HCT116 (cell line): ENCODE measurements at regions not wholly inside any gene's neighbourhood (a gene's known extent, or its start where the extent isn't known, plus 50 kb on each side); places are given as distances from the start of the nearest gene placed in this dataset.

ENCODE experiments used
- ATAC-seq: fragments of 200-7000 bp; cut with Tn5 transposase; 2 replicates; pipeline ENCODE4 v1.9.1; 2020; ENCODE audit warnings: mild to moderate bottlenecking, moderate library complexity
- BruUV-seq: library from RNA; stranded (reverse); fragments of 400-500 nt; replicated peaks from 2 replicates; lab custom pipeline; 2021; lab: Mats Ljungman, UMichigan
- CTCF ChIA-PET: fragments of 300-600 bp; sonication (Branson Sonifier 250); formaldehyde crosslinking; loops from one replicate; lab custom pipeline; 2021; ENCODE audit warnings: antibody characterized with exemption; lab: Charles Lee
- POLR2A ChIA-PET: fragments of 300-600, 350-600 bp; sonication (Branson Sonifier 250); formaldehyde crosslinking; loops from one replicate; lab custom pipeline; 2021; ENCODE audit warnings: antibody characterized with exemption; lab: Charles Lee
- RAD21 ChIA-PET, 2 experiments: fragments of 300-600 bp; sonication (Branson Sonifier 250); formaldehyde crosslinking; loops; one replicate each; lab custom pipeline; 2023; ENCODE audit warnings: low total read pairs in 2 of 2; ENCODE audit not compliant: uncharacterized antibody in 2 of 2, unreplicated experiment in 2 of 2, low non-redundant PET in 1 of 2; lab: Charles Lee
- DNase-seq: peaks from one replicate; pipeline ENCODE4 v3.0.0-alpha.2; 2010; ENCODE audit warnings: low read depth, low spot score
- H2AFZ ChIP-seq: fragments of 200-600 bp; shearing (Covaris generic), sonication (generic); 2 replicates; pipeline ENCODE4 v1.6.1; 2017; ENCODE audit warnings: low read depth, mixed run types, mixed read lengths, antibody characterized with exemption, low read length; ENCODE audit not compliant: poor library complexity, severe bottlenecking
- H3K27ac ChIP-seq: 2 replicates; pipeline ENCODE4 v1.5.1; 2012; ENCODE audit warnings: low read depth, low read length
- H3K27me3 ChIP-seq: fragments of 200-600 bp; sonication (generic); 2 replicates; pipeline ENCODE4 v1.6.1; 2016; ENCODE audit warnings: mixed run types, low read length, mixed read lengths; ENCODE audit not compliant: insufficient read depth
- H3K36me3 ChIP-seq, 2 experiments: fragments of 200-500 bp in 1 of 2; fragments of 200-600 bp in 1 of 2; sonication (Bioruptor generic) in 1 of 2; sonication (generic) in 1 of 2; 2 replicates each; pipeline versions ENCODE4 v1.5.1 to v1.6.1; 2014 to 2016; ENCODE audit warnings: low read length in 2 of 2, inconsistent platforms in 1 of 2, mixed read lengths in 1 of 2, mixed run types in 1 of 2; ENCODE audit not compliant: insufficient read depth in 2 of 2, control insufficient read depth in 1 of 2
- H3K4me1 ChIP-seq, 2 experiments: fragments of 200-600 bp in 1 of 2; sonication (generic) in 1 of 2; 2 replicates each; pipeline versions ENCODE4 v1.5.1 to v1.6.1; 2012 to 2017; ENCODE audit warnings: low read length in 2 of 2, inconsistent platforms in 1 of 2, mild to moderate bottlenecking in 1 of 2, mixed read lengths in 1 of 2, mixed run types in 1 of 2, moderate library complexity in 1 of 2; ENCODE audit not compliant: insufficient read depth in 2 of 2, control insufficient read depth in 1 of 2
- H3K4me2 ChIP-seq: fragments of 200-600 bp; sonication (generic); 2 replicates; pipeline ENCODE4 v1.6.1; 2017; ENCODE audit warnings: mixed run types, low read length, mixed read lengths
- H3K4me3 ChIP-seq, 2 experiments: fragments of 200-600 bp in 1 of 2; sonication (generic) in 1 of 2; replicated peaks in 1 of 2; 2 replicates each; pipeline ENCODE4 v1.5.1; 2011 to 2016; ENCODE audit warnings: low read length in 2 of 2, control low read depth in 1 of 2, low read depth in 1 of 2, mild to moderate bottlenecking in 1 of 2, mixed read lengths in 1 of 2, mixed run types in 1 of 2
- H3K79me2 ChIP-seq: fragments of 200-600 bp; sonication (generic); 2 replicates; pipeline ENCODE4 v1.6.1; 2017; ENCODE audit warnings: mild to moderate bottlenecking, mixed run types, low read length, moderate library complexity, mixed read lengths; ENCODE audit not compliant: insufficient read depth
- H3K9ac ChIP-seq: fragments of 200-600 bp; sonication (generic); 2 replicates; pipeline ENCODE4 v1.6.1; 2016; ENCODE audit warnings: low read length, mixed read lengths
- H3K9me2 ChIP-seq: fragments of 200-600 bp; sonication (generic), shearing (Covaris generic); 2 replicates; pipeline ENCODE4 v1.6.1; 2017; ENCODE audit warnings: mixed run types, mild to moderate bottlenecking, moderate library complexity; ENCODE audit not compliant: insufficient read depth
- H3K9me3 ChIP-seq, 2 experiments: fragments of 200-500 bp in 1 of 2; fragments of 200-600 bp in 1 of 2; sonication (Bioruptor generic) in 1 of 2; sonication (generic) in 1 of 2; 2 replicates each; pipeline ENCODE4 v1.6.1; 2014 to 2017; ENCODE audit warnings: low read length in 2 of 2, mixed read lengths in 2 of 2, inconsistent platforms in 1 of 2, low read depth in 1 of 2, mild to moderate bottlenecking in 1 of 2, mixed run types in 1 of 2, moderate library complexity in 1 of 2; ENCODE audit not compliant: control insufficient read depth in 1 of 2, insufficient read depth in 1 of 2
- H4K20me1 ChIP-seq: fragments of 200-600 bp; sonication (generic), shearing (Covaris generic); 2 replicates; pipeline ENCODE4 v1.6.1; 2017; ENCODE audit warnings: mixed run types, mild to moderate bottlenecking, moderate library complexity; ENCODE audit not compliant: insufficient read depth
- ATF3 ChIP-seq: IDR thresholded peaks from 2 replicates; pipeline ENCODE4 v1.6.1; 2012
- CTCF ChIP-seq, 3 experiments: fragments of 200-600 bp in 1 of 3; sonication (generic) in 1 of 3; IDR thresholded peaks in 2 of 3; conservative IDR thresholded peaks in 1 of 3; 2 replicates each; pipeline ENCODE4 v1.5.1; 2012 to 2017; ENCODE audit warnings: low read depth in 2 of 3, low read length in 2 of 3, antibody characterized with exemption in 1 of 3, borderline replicate concordance in 1 of 3, control low read depth in 1 of 3, mild to moderate bottlenecking in 1 of 3, mixed read lengths in 1 of 3, mixed run types in 1 of 3, moderate library complexity in 1 of 3; ENCODE audit not compliant: insufficient read depth in 1 of 3
- EGR1 ChIP-seq: IDR thresholded peaks from 2 replicates; pipeline ENCODE4 v1.6.1; 2012; ENCODE audit warnings: low read depth
- SRF ChIP-seq: IDR thresholded peaks from 2 replicates; pipeline ENCODE4 v1.6.1; 2012; ENCODE audit warnings: low read depth
- ZBTB33 ChIP-seq: IDR thresholded peaks from 2 replicates; pipeline ENCODE4 v1.6.1; 2011; ENCODE audit warnings: mild to moderate bottlenecking, low read length, moderate library complexity; ENCODE audit not compliant: insufficient replicate concordance; ENCODE audit errors: extremely low read depth
- ZFX ChIP-seq: fragments of 450-650 bp; IDR thresholded peaks from 2 replicates; pipeline ENCODE4 v1.6.1; 2017
- intact Hi-C: fragments of 100-400 bp; cut with micrococcal nuclease; formaldehyde crosslinking; loops from 2 replicates; pipeline ENCODE4 v1.10.0; 2022

GRCh38 chr3:26279091-26279490 lies 343.5 kb upstream of the LRRC3B start:
- TF ChIP-seq ZBTB33: no peak
- TF ChIP-seq ZFX: no peak
- BruUV-seq: no TSS peak
- no peaks in the 10 kb centered on the region for H3K4me1 ChIP-seq
- no peaks in the 10 kb centered on the region for H3K27me3 ChIP-seq
- intact Hi-C loops: no loop called here
- no peak overlapping the region for H3K27ac ChIP-seq
- H3K79me2 ChIP-seq: no peaks in the 10 kb centered on the region
- DNase-seq (no peak), ATAC-seq (no peak)
- no peaks in the 10 kb centered on the region for H3K9me2 ChIP-seq
- ChIA-PET RAD21 (no interaction called here), POLR2A (no interaction called here), CTCF (no interaction called here)
- no peaks in the 10 kb centered on the region for H4K20me1 ChIP-seq
- H3K9me3 ChIP-seq: no peaks in the 10 kb centered on the region; a peak in 2 of 4 replicates
- H2AFZ ChIP-seq: no peak overlapping the region
- H3K9ac ChIP-seq: no peak overlapping the region
- no peak overlapping the region for H3K4me2 ChIP-seq
- H3K4me3 ChIP-seq: no peak overlapping the region
- no peaks in the 10 kb centered on the region for H3K36me3 ChIP-seq

- no peak overlapping the region for H2AFZ ChIP-seq
- RAD21 ChIA-PET: no interaction called here
- POLR2A ChIA-PET: no interaction called here
- no peaks in the 10 kb centered on the region for H3K4me1 ChIP-seq
- no peaks in the 10 kb centered on the region for H3K79me2 ChIP-seq
- no peak overlapping the region for H3K27ac ChIP-seq
- TF ChIP-seq ATF3 (no peak), EGR1 (no peak), SRF (no peak), CTCF (IDR thresholded peaks at IDR 0.05 in 2 of 3, conservative IDR thresholded peaks at IDR 0.05 in 1 of 3; ENCODE audit: borderline replicate concordance in 1 of 3, insufficient read depth in 1 of 3, low read depth in 2 of 3, low read length in 2 of 3) (0 out of 6 replicates have a peak, but pooled peaks of 1 of the 3 experiments have one; percentile 14)
- no peaks in the 10 kb centered on the region; a peak in 2 of 4 replicates for H3K9me3 ChIP-seq
- no peak for DNase-seq
- H3K4me3 ChIP-seq: no peak overlapping the region
- H3K36me3 ChIP-seq: no peaks in the 10 kb centered on the region
- H3K9ac ChIP-seq: no peak overlapping the region
- CTCF ChIA-PET: no interaction called here
- no peaks in the 10 kb centered on the region for H4K20me1 ChIP-seq
- no peaks in the 10 kb centered on the region for H3K27me3 ChIP-seq
- H3K9me2 ChIP-seq: no peaks in the 10 kb centered on the region
- BruUV-seq: no TSS peak
- no peak overlapping the region for H3K4me2 ChIP-seq
- intact Hi-C loops: no loop called here
- ATAC-seq: no peak
These were observed 342.1 kb upstream of the LRRC3B start for GRCh38 chr3:26280517-26280916.
